Osteoblast (primary cell): ENCODE measurements at regions not wholly inside any gene's neighbourhood (a gene's known extent, or its start where the extent isn't known, plus 50 kb on each side); places are given as distances from the start of the nearest gene placed in this dataset.

ENCODE experiments used
- DNase-seq: peaks from one replicate; pipeline ENCODE4 v3.0.0; 2011; ENCODE audit warnings: low spot score, mixed read lengths; ENCODE audit not compliant: insufficient read length; ENCODE audit errors: missing footprints
- H2AFZ ChIP-seq: 2 replicates; pipeline ENCODE4 v1.6.0; 2011; ENCODE audit warnings: mild to moderate bottlenecking, low read length
- H3K27ac ChIP-seq: 2 replicates; pipeline ENCODE4 v1.5.1; 2011; ENCODE audit warnings: mild to moderate bottlenecking, low read depth, low read length, moderate library complexity
- H3K27me3 ChIP-seq: 2 replicates; pipeline ENCODE4 v1.6.0; 2012; ENCODE audit warnings: mild to moderate bottlenecking, control low read depth, inconsistent platforms, low read length, moderate library complexity; ENCODE audit not compliant: insufficient read depth
- H3K36me3 ChIP-seq: 2 replicates; pipeline ENCODE4 v1.5.1; 2011; ENCODE audit warnings: mild to moderate bottlenecking, low read length, control low read depth, moderate library complexity; ENCODE audit not compliant: insufficient read depth
- H3K4me1 ChIP-seq: 2 replicates; pipeline ENCODE4 v1.5.1; 2011; ENCODE audit warnings: mild to moderate bottlenecking, low read length, control low read depth, moderate library complexity; ENCODE audit not compliant: insufficient read depth
- H3K4me2 ChIP-seq: 2 replicates; pipeline ENCODE4 v1.6.0; 2011; ENCODE audit warnings: mild to moderate bottlenecking, low read length; ENCODE audit not compliant: insufficient read depth
- H3K4me3 ChIP-seq: fragments of 200-600 bp; sonication (generic); 3 replicates; pipeline ENCODE4 v1.5.1; 2012; ENCODE audit warnings: mild to moderate bottlenecking, low read length, inconsistent platforms; ENCODE audit not compliant: insufficient read depth
- H3K79me2 ChIP-seq: 2 replicates; pipeline ENCODE4 v1.6.0; 2012; ENCODE audit warnings: mild to moderate bottlenecking, low read length, control low read depth, inconsistent platforms; ENCODE audit not compliant: insufficient read depth
- H3K9me3 ChIP-seq: 2 replicates; pipeline ENCODE4 v1.5.1; 2011; ENCODE audit warnings: low read depth, low read length, control low read depth
- H4K20me1 ChIP-seq: 2 replicates; pipeline ENCODE4 v1.6.0; 2012; ENCODE audit warnings: mild to moderate bottlenecking, low read length, control low read depth; ENCODE audit not compliant: insufficient read depth
- CTCF ChIP-seq: IDR thresholded peaks from 2 replicates; pipeline ENCODE4 v1.5.1; 2011; ENCODE audit warnings: mild to moderate bottlenecking, low read depth, low read length, moderate library complexity; ENCODE audit errors: extremely low read depth

- Histone ChIP-seq H3K27me3 (no peaks in the 10 kb centered on the region), H3K9me3 (no peaks in the 10 kb centered on the region), H2AFZ (no peak overlapping the region), H4K20me1 (no peaks in the 10 kb centered on the region), H3K4me1 (peaks cover 44% of the 10 kb centered on the region), H3K27ac (no peak overlapping the region), H3K4me3 (no peak overlapping the region), H3K79me2 (no peaks in the 10 kb centered on the region), H3K36me3 (no peaks in the 10 kb centered on the region), H3K4me2 (no peak overlapping the region)
- no peak for DNase-seq
- no peak for TF ChIP-seq CTCF
Observed at GRCh38 chr20:4511776-4512175, 174.5 kb upstream of the PRNP start.

- Histone ChIP-seq H3K9me3 (no peaks in the 10 kb centered on the region), H3K27ac (peak overlapping the region; percentile 6), H3K79me2 (no peaks in the 10 kb centered on the region), H3K4me2 (no peak overlapping the region), H3K27me3 (no peaks in the 10 kb centered on the region), H4K20me1 (no peaks in the 10 kb centered on the region), H3K4me3 (no peak overlapping the region), H3K4me1 (peaks cover 46% of the 10 kb centered on the region), H2AFZ (peak overlapping the region; percentile 37), H3K36me3 (no peaks in the 10 kb centered on the region)
- DNase-seq: no peak
- TF ChIP-seq CTCF: no peak
Observed at GRCh38 chr20:4509825-4510522, 176.3 kb upstream of the PRNP start.

GRCh38 chr20:4508773-4509172 is 177.5 kb upstream of the PRNP start:
- H3K36me3 ChIP-seq: no peaks in the 10 kb centered on the region
- H3K4me3 ChIP-seq: no peak overlapping the region
- peaks cover 40% of the 10 kb centered on the region for H3K4me1 ChIP-seq
- no peaks in the 10 kb centered on the region for H3K9me3 ChIP-seq
- no peaks in the 10 kb centered on the region for H3K79me2 ChIP-seq
- H2AFZ ChIP-seq: no peak overlapping the region
- peak overlapping the region; percentile 71 for H3K27ac ChIP-seq
- no peak for DNase-seq
- H3K4me2 ChIP-seq: no peak overlapping the region
- TF ChIP-seq CTCF: no peak
- H4K20me1 ChIP-seq: no peaks in the 10 kb centered on the region
- H3K27me3 ChIP-seq: no peaks in the 10 kb centered on the region

GRCh38 chr20:4507288-4507719 is 179.0 kb upstream of the PRNP start:
- DNase-seq: peak; percentile 77
- Histone ChIP-seq H3K4me3 (no peak overlapping the region), H4K20me1 (no peaks in the 10 kb centered on the region), H3K79me2 (no peaks in the 10 kb centered on the region), H3K27ac (peak overlapping the region; percentile 71), H3K9me3 (no peaks in the 10 kb centered on the region), H3K4me1 (peaks cover 25% of the 10 kb centered on the region), H3K4me2 (peak overlapping the region; percentile 13), H3K27me3 (no peaks in the 10 kb centered on the region), H2AFZ (no peak overlapping the region), H3K36me3 (no peaks in the 10 kb centered on the region)
- TF ChIP-seq CTCF: no peak
